ENCODE measurements at regions not wholly inside any gene's neighbourhood (a gene's known extent, or its start where the extent isn't known, plus 50 kb on each side); places are given as distances from the start of the nearest gene placed in this dataset.

- peaks cover 10% of the 10 kb centered on the region for H3K9me3 Mint-ChIP-seq
- H3K27me3 Mint-ChIP-seq (ENCODE audit: low read depth) = no peaks in the 10 kb centered on the region
- CTCF ChIA-PET = no interaction called here
- no peaks in the 10 kb centered on the region for H3K36me3 Mint-ChIP-seq (ENCODE audit: low read depth)
- no peaks in the 10 kb centered on the region for H3K4me1 Mint-ChIP-seq (ENCODE audit: low read depth)
- no peak overlapping the region for H3K4me3 Mint-ChIP-seq
- DNase-seq = no peak
- intact Hi-C loops (cut with micrococcal nuclease) = no loop called here
- no peak overlapping the region for H3K27ac Mint-ChIP-seq
Observed at GRCh38 chr4:187795737-187796136, 199.8 kb upstream of the ZFP42 start.

GRCh38 chr4:187798385-187798784, 197.2 kb upstream of the ZFP42 start:
- intact Hi-C loops (cut with micrococcal nuclease) = no loop called here

DNA sequence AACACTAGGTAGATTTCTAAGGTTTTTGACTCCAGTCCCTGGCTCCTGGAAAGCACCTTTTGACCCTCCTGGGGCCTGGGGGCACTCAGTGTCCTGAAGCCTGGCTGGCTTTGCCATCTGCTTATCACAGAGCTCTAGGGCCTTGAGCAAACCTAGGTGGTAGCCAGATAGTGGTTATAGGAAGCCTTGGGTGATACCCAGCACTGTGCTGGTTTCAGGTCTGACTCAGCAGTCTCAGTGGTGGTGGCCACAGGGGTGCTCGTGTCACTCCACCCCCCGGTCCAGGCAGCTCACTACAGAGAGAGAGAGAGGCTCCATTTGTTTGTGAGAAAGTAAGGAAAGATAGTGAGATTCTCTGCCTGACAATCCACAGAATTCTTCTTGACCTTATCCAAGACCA, 195.8 kb upstream of the ZFP42 start:
- H3K27me3 Mint-ChIP-seq (ENCODE audit: low read depth) = no peaks in the 10 kb centered on the region
- H3K4me1 Mint-ChIP-seq (ENCODE audit: low read depth) = no peaks in the 10 kb centered on the region
- peaks cover 14% of the 10 kb centered on the region for H3K9me3 Mint-ChIP-seq
- CTCF ChIA-PET = no interaction called here
- no peak overlapping the region for H3K27ac Mint-ChIP-seq
- DNase-seq = no peak
- intact Hi-C loops (cut with micrococcal nuclease) = no loop called here
- H3K36me3 Mint-ChIP-seq (ENCODE audit: low read depth) = no peaks in the 10 kb centered on the region
- no peak overlapping the region for H3K4me3 Mint-ChIP-seq

More at GRCh38 chr4:187798385-187798784, 197.2 kb upstream of the ZFP42 start:
- CTCF ChIA-PET = no interaction called here
- H3K27ac Mint-ChIP-seq = no peak overlapping the region
- peaks cover 14% of the 10 kb centered on the region for H3K9me3 Mint-ChIP-seq
- no peaks in the 10 kb centered on the region for H3K4me1 Mint-ChIP-seq (ENCODE audit: low read depth)
- H3K36me3 Mint-ChIP-seq (ENCODE audit: low read depth) = no peaks in the 10 kb centered on the region
- no peak overlapping the region for H3K4me3 Mint-ChIP-seq
- DNase-seq = no peak
- H3K27me3 Mint-ChIP-seq (ENCODE audit: low read depth) = no peaks in the 10 kb centered on the region

GRCh38 chr4:187811591-187811990, 184.0 kb upstream of the ZFP42 start:
- CTCF ChIA-PET = no interaction called here
- Mint-ChIP-seq H3K4me3 (no peak overlapping the region), H3K4me1 (ENCODE audit: low read depth) (no peaks in the 10 kb centered on the region), H3K27me3 (ENCODE audit: low read depth) (no peaks in the 10 kb centered on the region), H3K9me3 (peaks cover 10% of the 10 kb centered on the region), H3K27ac (no peak overlapping the region), H3K36me3 (ENCODE audit: low read depth) (no peaks in the 10 kb centered on the region)
- DNase-seq = no peak
- intact Hi-C loops (cut with micrococcal nuclease) = no loop called here

DNA sequence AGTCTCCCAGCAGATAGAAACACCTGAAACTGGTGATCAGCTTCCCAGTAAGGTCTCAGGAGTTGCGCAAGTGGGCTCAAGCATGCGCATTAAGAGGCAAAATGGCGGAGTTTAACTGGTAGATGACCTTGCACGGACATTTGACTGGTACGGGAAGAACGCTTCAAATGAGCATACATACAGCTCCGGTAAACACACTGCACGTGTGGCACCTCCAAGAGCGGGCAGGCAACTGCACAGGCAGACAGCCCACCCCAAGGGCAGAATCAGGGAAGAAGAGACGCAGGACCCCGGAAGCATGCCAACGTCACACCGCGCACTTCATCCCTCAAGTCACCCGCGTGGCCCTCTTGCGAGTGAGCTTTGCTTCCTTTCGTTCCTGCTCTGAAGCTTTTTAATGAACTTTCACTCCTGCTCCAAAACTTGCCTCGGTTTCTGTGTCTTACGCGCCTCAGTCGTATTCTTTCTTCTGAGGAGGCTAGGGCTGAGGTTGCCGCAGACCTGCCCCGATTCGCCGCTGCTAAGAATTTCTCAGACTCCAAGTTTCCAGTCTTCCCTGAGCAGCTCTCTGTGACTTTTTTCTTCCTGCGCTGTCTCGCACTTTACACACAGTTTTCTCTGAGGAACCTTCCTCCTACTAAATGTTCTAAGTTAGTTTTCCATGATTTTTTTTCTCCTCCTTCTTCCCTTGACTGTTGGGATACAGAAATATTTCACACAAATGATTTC, 180.7 kb upstream of the ZFP42 start:
- Mint-ChIP-seq H3K27me3 (ENCODE audit: low read depth) (no peaks in the 10 kb centered on the region), H3K36me3 (ENCODE audit: low read depth) (no peaks in the 10 kb centered on the region), H3K9me3 (peaks cover 12% of the 10 kb centered on the region), H3K4me3 (peak overlapping the region; percentile 70), H3K27ac (peak overlapping the region; percentile 85), H3K4me1 (ENCODE audit: low read depth) (no peaks in the 10 kb centered on the region)
- peak; percentile 22 for DNase-seq
- intact Hi-C loops (cut with micrococcal nuclease) = no loop called here
- CTCF ChIA-PET = no interaction called here

- Mint-ChIP-seq H3K36me3 (ENCODE audit: low read depth) (peaks cover 2% of the 10 kb centered on the region), H3K4me1 (ENCODE audit: low read depth) (no peaks in the 10 kb centered on the region), H3K9me3 (peaks cover 10% of the 10 kb centered on the region), H3K4me3 (no peak overlapping the region), H3K27ac (no peak overlapping the region), H3K27me3 (ENCODE audit: low read depth) (no peaks in the 10 kb centered on the region)
- no peak for DNase-seq
- intact Hi-C loops (cut with micrococcal nuclease) = no loop called here
- CTCF ChIA-PET = no interaction called here
Observed at GRCh38 chr4:187826725-187827124, 168.8 kb upstream of the ZFP42 start.

- CTCF ChIA-PET = no interaction called here
- Mint-ChIP-seq H3K27me3 (ENCODE audit: low read depth) (no peaks in the 10 kb centered on the region), H3K27ac (peak overlapping the region; percentile 21), H3K36me3 (ENCODE audit: low read depth) (peaks cover under 1% of the 10 kb centered on the region), H3K4me3 (no peak overlapping the region), H3K9me3 (peaks cover 8% of the 10 kb centered on the region), H3K4me1 (ENCODE audit: low read depth) (no peaks in the 10 kb centered on the region)
- intact Hi-C loops (cut with micrococcal nuclease) = no loop called here
- no peak for DNase-seq
Observed at GRCh38 chr4:187827631-187828030, 167.9 kb upstream of the ZFP42 start.

GRCh38 chr4:187839765-187840164, 155.8 kb upstream of the ZFP42 start:
- H3K4me3 Mint-ChIP-seq = no peak overlapping the region

GRCh38 chr4:187840814-187841213, 154.8 kb upstream of the ZFP42 start:
- CTCF ChIA-PET = interaction anchor here (0.5 kb wide), 1 partner anchor 1889 kb away, joined by 4 read pairs; no protein-coding TSS in a partner anchor
- Mint-ChIP-seq H3K27me3 (ENCODE audit: low read depth) (no peaks in the 10 kb centered on the region), H3K4me1 (ENCODE audit: low read depth) (no peaks in the 10 kb centered on the region), H3K4me3 (no peak overlapping the region), H3K9me3 (peaks cover 13% of the 10 kb centered on the region), H3K36me3 (ENCODE audit: low read depth) (no peaks in the 10 kb centered on the region), H3K27ac (no peak overlapping the region)
- intact Hi-C loops (cut with micrococcal nuclease) = no loop called here
- no peak for DNase-seq

More at GRCh38 chr4:187839765-187840164, 155.8 kb upstream of the ZFP42 start:
- no peak overlapping the region for H3K27ac Mint-ChIP-seq
- intact Hi-C loops (cut with micrococcal nuclease) = no loop called here
- DNase-seq = no peak
- no peaks in the 10 kb centered on the region for H3K4me1 Mint-ChIP-seq (ENCODE audit: low read depth)
- CTCF ChIA-PET = no interaction called here
- peaks cover 13% of the 10 kb centered on the region for H3K9me3 Mint-ChIP-seq
- H3K36me3 Mint-ChIP-seq (ENCODE audit: low read depth) = no peaks in the 10 kb centered on the region
- H3K27me3 Mint-ChIP-seq (ENCODE audit: low read depth) = no peaks in the 10 kb centered on the region

- Mint-ChIP-seq H3K36me3 (ENCODE audit: low read depth) (no peaks in the 10 kb centered on the region), H3K27ac (no peak overlapping the region), H3K9me3 (peaks cover 7% of the 10 kb centered on the region), H3K4me3 (no peak overlapping the region), H3K4me1 (ENCODE audit: low read depth) (no peaks in the 10 kb centered on the region), H3K27me3 (ENCODE audit: low read depth) (no peaks in the 10 kb centered on the region)
- no peak for DNase-seq
- intact Hi-C loops (cut with micrococcal nuclease) = no loop called here
- CTCF ChIA-PET = no interaction called here
Observed at GRCh38 chr4:187849556-187850225, 145.9 kb upstream of the ZFP42 start.

DNA sequence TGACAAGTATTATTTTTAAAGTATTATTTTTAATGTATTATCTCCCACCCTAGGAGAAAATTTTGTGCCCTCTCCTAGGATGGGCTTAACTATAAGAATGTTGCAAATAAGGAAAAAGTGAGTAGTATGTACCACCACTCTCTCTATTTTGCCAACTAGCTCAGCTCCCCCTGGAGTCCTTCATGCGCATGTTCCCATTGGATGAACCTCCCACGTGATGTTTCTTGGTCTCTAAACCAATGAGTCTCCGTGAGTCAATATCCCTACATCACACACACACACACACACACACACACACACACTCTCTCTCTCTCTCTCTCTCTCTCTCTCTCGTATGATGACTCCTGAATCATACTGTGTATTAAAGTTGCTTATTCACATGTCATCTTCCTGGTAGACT, 129.7 kb upstream of the ZFP42 start:
- H3K4me1 Mint-ChIP-seq (ENCODE audit: low read depth) = no peaks in the 10 kb centered on the region
- H3K36me3 Mint-ChIP-seq (ENCODE audit: low read depth) = no peaks in the 10 kb centered on the region

DNA sequence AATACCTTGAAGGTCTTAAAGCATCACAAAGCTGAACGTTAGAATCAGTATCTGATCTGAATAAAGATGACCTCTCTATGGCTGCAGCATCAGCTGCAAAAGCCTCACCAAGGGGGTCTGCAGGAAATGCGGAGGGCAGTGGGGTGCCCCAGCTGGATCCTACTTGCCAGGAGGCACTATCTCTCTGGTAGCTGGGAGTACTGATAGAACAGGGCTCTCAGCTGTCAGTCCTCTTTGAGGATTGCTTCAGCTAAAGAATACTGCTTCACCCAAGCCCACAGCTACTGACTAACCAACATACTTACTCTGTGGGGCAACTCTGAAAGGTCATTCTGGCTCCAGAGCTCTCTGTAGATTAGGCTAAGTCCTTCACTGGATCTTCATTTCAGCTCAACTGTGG, 112.5 kb upstream of the ZFP42 start:
- CTCF ChIA-PET = no interaction called here
- intact Hi-C loops (cut with micrococcal nuclease) = no loop called here
- H3K27ac Mint-ChIP-seq = no peak overlapping the region
- peaks cover 6% of the 10 kb centered on the region for H3K9me3 Mint-ChIP-seq
- no peak overlapping the region for H3K4me3 Mint-ChIP-seq
- DNase-seq = no peak
- no peaks in the 10 kb centered on the region for H3K4me1 Mint-ChIP-seq (ENCODE audit: low read depth)
- H3K27me3 Mint-ChIP-seq (ENCODE audit: low read depth) = no peaks in the 10 kb centered on the region
- no peaks in the 10 kb centered on the region for H3K36me3 Mint-ChIP-seq (ENCODE audit: low read depth)

More for the DNA sequence above, 129.7 kb upstream of the ZFP42 start:
- Mint-ChIP-seq H3K9me3 (peaks cover 4% of the 10 kb centered on the region), H3K27me3 (ENCODE audit: low read depth) (no peaks in the 10 kb centered on the region), H3K4me3 (no peak overlapping the region), H3K27ac (no peak overlapping the region)
- DNase-seq = no peak
- CTCF ChIA-PET = no interaction called here
- intact Hi-C loops (cut with micrococcal nuclease) = no loop called here

DNA sequence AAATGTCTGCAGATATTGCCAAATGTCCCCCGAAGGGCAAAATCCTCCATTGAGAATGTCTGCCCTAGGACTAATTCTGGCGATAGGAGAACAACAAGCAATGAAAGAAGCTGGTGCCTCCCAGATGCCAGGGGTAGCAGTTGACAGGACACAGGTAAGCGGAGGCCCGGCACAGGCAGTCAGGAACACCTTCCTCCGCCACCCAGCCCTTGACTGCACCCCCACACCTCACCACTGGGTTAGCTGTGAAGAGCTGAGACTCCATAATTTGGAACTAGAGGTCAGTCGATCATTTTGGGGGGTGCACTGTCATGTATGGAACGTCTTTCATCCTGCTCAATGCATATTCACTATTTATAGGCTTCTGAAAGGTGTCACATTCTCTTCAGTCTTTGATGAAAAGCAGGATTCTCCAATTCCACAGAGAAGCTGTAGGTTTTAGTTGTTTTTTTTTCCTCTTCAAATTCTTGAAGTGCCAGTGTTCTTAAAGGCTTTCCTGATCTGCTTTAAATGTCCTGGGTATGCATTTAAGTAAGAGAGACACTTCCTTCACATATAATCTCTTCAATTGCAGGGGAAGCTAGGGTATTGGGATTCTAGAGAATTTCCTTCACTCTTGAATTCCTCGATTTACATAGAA, 111.6 kb upstream of the ZFP42 start:
- CTCF ChIA-PET = no interaction called here

More for the DNA sequence above, 111.6 kb upstream of the ZFP42 start:
- intact Hi-C loops (cut with micrococcal nuclease) = no loop called here
- peaks cover 6% of the 10 kb centered on the region for H3K9me3 Mint-ChIP-seq
- DNase-seq = no peak
- H3K4me3 Mint-ChIP-seq = no peak overlapping the region
- no peaks in the 10 kb centered on the region for H3K36me3 Mint-ChIP-seq (ENCODE audit: low read depth)
- H3K27ac Mint-ChIP-seq = no peak overlapping the region
- H3K4me1 Mint-ChIP-seq (ENCODE audit: low read depth) = no peaks in the 10 kb centered on the region
- no peaks in the 10 kb centered on the region for H3K27me3 Mint-ChIP-seq (ENCODE audit: low read depth)

All from activated naive CD4-positive, alpha-beta T cell treated with anti-CD3 and anti-CD28 coated beads for 36 hours (primary cell).